LNCAP (cell line): ENCODE measurements at regions not wholly inside any gene's neighbourhood (a gene's known extent, or its start where the extent isn't known, plus 50 kb on each side); places are given as distances from the start of the nearest gene placed in this dataset.

Source experiments
- CTCF ChIP-seq: fragments of 450-650 bp; IDR thresholded peaks from 2 replicates; pipeline ENCODE4 v1.5.1; 2017; ENCODE audit warnings: mild to moderate bottlenecking

GRCh38 chr13:95380468-95381211, 79.4 kb upstream of the ABCC4 start:
- TF ChIP-seq CTCF = peak; percentile 72

- TF ChIP-seq CTCF = no peak
These were observed 79.9 kb upstream of the ABCC4 start for GRCh38 chr13:95381212-95381527.

GRCh38 chr13:95382411-95382810, 81.2 kb upstream of the ABCC4 start:
- no peak for TF ChIP-seq CTCF

GRCh38 chr13:95382916-95383315, 81.7 kb upstream of the ABCC4 start:
- TF ChIP-seq CTCF = no peak

GRCh38 chr13:95385373-95385772, 84.1 kb upstream of the ABCC4 start:
- TF ChIP-seq CTCF = no peak

- TF ChIP-seq CTCF = no peak
These were observed 84.5 kb upstream of the ABCC4 start for GRCh38 chr13:95385798-95386197.

- TF ChIP-seq CTCF = no peak
These were observed 85.1 kb upstream of the ABCC4 start for GRCh38 chr13:95386370-95386769.

- no peak for TF ChIP-seq CTCF
These were observed 86.5 kb upstream of the ABCC4 start for GRCh38 chr13:95387733-95388207.
